ENCODE measurements at regions not wholly inside any gene's neighbourhood (a gene's known extent, or its start where the extent isn't known, plus 50 kb on each side); places are given as distances from the start of the nearest gene placed in this dataset.

- no peak overlapping the region for H2AFZ ChIP-seq (ENCODE audit: low read depth)
- no peak overlapping the region for H3K4me2 ChIP-seq
- TF ChIP-seq RCOR1 (IDR thresholded peaks at IDR 0.05; ENCODE audit: low read length), result no peak
- TF ChIP-seq USF2 (IDR thresholded peaks at IDR 0.05; ENCODE audit: borderline replicate concordance, low read depth, low read length), result no peak
- no peak for TF ChIP-seq ZBTB33 (IDR thresholded peaks at IDR 0.05; ENCODE audit: borderline replicate concordance, low read depth)
- no peak for TF ChIP-seq USF1 (IDR thresholded peaks at IDR 0.05; ENCODE audit: borderline replicate concordance, low read depth)
- no peak for TF ChIP-seq MAX (IDR thresholded peaks at IDR 0.05; ENCODE audit: low read depth)
- TF ChIP-seq FOSL2 (IDR thresholded peaks at IDR 0.05; ENCODE audit: borderline replicate concordance, low read depth), result no peak
- TF ChIP-seq SMC3 (IDR thresholded peaks at IDR 0.05; ENCODE audit: low read depth, low read length), result no peak
- no peak for TF ChIP-seq GABPA (IDR thresholded peaks at IDR 0.05; ENCODE audit: low read depth)
- TF ChIP-seq ELF1 (IDR thresholded peaks at IDR 0.05), result no peak
- TF ChIP-seq TEAD4 (IDR thresholded peaks at IDR 0.05; ENCODE audit: borderline replicate concordance, insufficient read depth), result no peak
- no peak for TF ChIP-seq CHD2 (IDR thresholded peaks at IDR 0.05; ENCODE audit: low read length, partially characterized antibody)
- no peak for TF ChIP-seq TCF12 (IDR thresholded peaks at IDR 0.05)
- TF ChIP-seq EP300 (IDR thresholded peaks at IDR 0.05; ENCODE audit: borderline replicate concordance in 1 of 2, low read depth in 1 of 2, low read length in 1 of 2), result no peak
- TF ChIP-seq NRF1 (IDR thresholded peaks at IDR 0.05; ENCODE audit: low read depth, low read length), result no peak
- TF ChIP-seq GATA2 (CRISPR knock-in tag; IDR thresholded peaks at IDR 0.05), result no peak
- no peaks in the 10 kb centered on the region for H3K36me3 ChIP-seq (replicated peaks in 1 of 2; ENCODE audit: control insufficient read depth in 1 of 2, insufficient read depth in 2 of 2, low read length in 1 of 2)
- no peaks in the 10 kb centered on the region for H3K27me3 ChIP-seq (ENCODE audit: insufficient read depth)
- H3K27ac ChIP-seq (ENCODE audit: low read depth in 2 of 2, low read length in 1 of 2), result no peak overlapping the region
- ChIA-PET CTCF (interaction anchor here (1.6 to 3.7 kb wide), 2 partner anchors 25 to 72 kb away, joined by 5 to 13 read pairs; no protein-coding TSS in a partner anchor), POLR2A (no interaction called here)
- 85% methylated on average over 3 of the region's 3 CpGs for WGBS (ENCODE audit: low lambda C conversion rate)
- no peak overlapping the region for H3K4me3 ChIP-seq (ENCODE audit: low read depth in 2 of 2, low read length in 1 of 2)
- no peak overlapping the region for H3K9ac ChIP-seq
- no peak for DNase-seq
- no peaks in the 10 kb centered on the region for H3K9me2 ChIP-seq
- H4K20me1 ChIP-seq (ENCODE audit: insufficient read depth), result no peaks in the 10 kb centered on the region
- no peaks in the 10 kb centered on the region for H3K79me2 ChIP-seq (ENCODE audit: insufficient read depth)
- no peaks in the 10 kb centered on the region for H3K4me1 ChIP-seq (ENCODE audit: control insufficient read depth in 1 of 2, insufficient read depth in 2 of 2, low read depth in 1 of 2, low read length in 1 of 2)
- H3K9me3 ChIP-seq, result no peaks in the 10 kb centered on the region
- H3F3A ChIP-seq (replicated peaks; ENCODE audit: insufficient read depth), result no peaks in the 10 kb centered on the region
These were observed 87.7 kb upstream of the KRR1 start for GRCh38 chr12:75599061-75599460.

GRCh38 chr12:75596406-75596805 is 85.0 kb upstream of the KRR1 start:
- DNase-seq, result no peak
- H3K27ac ChIP-seq (ENCODE audit: low read depth in 2 of 2, low read length in 1 of 2), result no peak overlapping the region
- H3K9me2 ChIP-seq, result no peaks in the 10 kb centered on the region
- no peaks in the 10 kb centered on the region for H3K36me3 ChIP-seq (replicated peaks in 1 of 2; ENCODE audit: control insufficient read depth in 1 of 2, insufficient read depth in 2 of 2, low read length in 1 of 2)
- no peaks in the 10 kb centered on the region for H4K20me1 ChIP-seq (ENCODE audit: insufficient read depth)
- no peak overlapping the region for H3K4me3 ChIP-seq (ENCODE audit: low read depth in 2 of 2, low read length in 1 of 2)
- H3F3A ChIP-seq (replicated peaks; ENCODE audit: insufficient read depth), result no peaks in the 10 kb centered on the region
- no peaks in the 10 kb centered on the region for H3K9me3 ChIP-seq
- TF ChIP-seq MXI1 (IDR thresholded peaks at IDR 0.05; ENCODE audit: low read depth, low read length) (no peak), RFX5 (IDR thresholded peaks at IDR 0.05; ENCODE audit: low read length) (no peak), NFIC (IDR thresholded peaks at IDR 0.05; ENCODE audit: borderline replicate concordance) (no peak), GABPA (IDR thresholded peaks at IDR 0.05; ENCODE audit: low read depth) (no peak), FOSL2 (IDR thresholded peaks at IDR 0.05; ENCODE audit: borderline replicate concordance, low read depth) (no peak), MEF2A (IDR thresholded peaks at IDR 0.05; ENCODE audit: borderline replicate concordance, low read depth) (no peak), GATA2 (CRISPR knock-in tag; IDR thresholded peaks at IDR 0.05) (no peak)
- CTCF ChIA-PET, result interaction anchor here (3.7 kb wide), 1 partner anchor 28 kb away, joined by 13 read pairs; no protein-coding TSS in a partner anchor
- no peaks in the 10 kb centered on the region for H3K27me3 ChIP-seq (ENCODE audit: insufficient read depth)
- POLR2A ChIA-PET, result no interaction called here
- H3K4me2 ChIP-seq, result no peak overlapping the region
- no peak overlapping the region for H2AFZ ChIP-seq (ENCODE audit: low read depth)
- no peaks in the 10 kb centered on the region for H3K79me2 ChIP-seq (ENCODE audit: insufficient read depth)
- 45% methylated on average over 1 of the region's 1 CpG for WGBS (ENCODE audit: low lambda C conversion rate)
- H3K4me1 ChIP-seq (ENCODE audit: control insufficient read depth in 1 of 2, insufficient read depth in 2 of 2, low read depth in 1 of 2, low read length in 1 of 2), result peaks cover 0 to 4% of the 10 kb centered on the region in 2 experiments; a peak in 3 of 4 replicates
- no peak overlapping the region for H3K9ac ChIP-seq
